ENCODE measurements at regions not wholly inside any gene's neighbourhood (a gene's known extent, or its start where the extent isn't known, plus 50 kb on each side); places are given as distances from the start of the nearest gene placed in this dataset.

DNA sequence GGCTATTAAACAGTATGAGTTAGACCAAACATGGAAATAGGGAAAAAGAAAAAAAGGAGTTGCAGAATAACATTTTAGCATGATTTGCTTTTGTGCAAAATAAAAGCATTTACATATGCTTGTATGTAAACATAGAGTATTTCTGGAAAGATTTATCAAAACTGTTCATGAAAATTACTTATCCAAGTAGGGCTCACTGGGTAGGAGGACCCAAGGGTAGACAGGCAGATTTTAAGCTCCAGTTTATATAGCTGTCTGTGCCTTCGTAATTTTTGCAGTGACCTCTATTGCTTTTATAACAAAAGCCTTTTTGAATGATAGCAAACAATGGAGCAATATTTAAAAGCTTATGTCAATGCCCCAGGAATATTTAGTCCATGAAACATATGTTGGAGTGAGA lies 228.8 kb upstream of the IRF2BP2 start:
- ATAC-seq, result no peak
- no peak for TF ChIP-seq NR3C1 (CRISPR knock-in tag; IDR thresholded peaks at IDR 0.05)
- TF ChIP-seq, protein P1, sequence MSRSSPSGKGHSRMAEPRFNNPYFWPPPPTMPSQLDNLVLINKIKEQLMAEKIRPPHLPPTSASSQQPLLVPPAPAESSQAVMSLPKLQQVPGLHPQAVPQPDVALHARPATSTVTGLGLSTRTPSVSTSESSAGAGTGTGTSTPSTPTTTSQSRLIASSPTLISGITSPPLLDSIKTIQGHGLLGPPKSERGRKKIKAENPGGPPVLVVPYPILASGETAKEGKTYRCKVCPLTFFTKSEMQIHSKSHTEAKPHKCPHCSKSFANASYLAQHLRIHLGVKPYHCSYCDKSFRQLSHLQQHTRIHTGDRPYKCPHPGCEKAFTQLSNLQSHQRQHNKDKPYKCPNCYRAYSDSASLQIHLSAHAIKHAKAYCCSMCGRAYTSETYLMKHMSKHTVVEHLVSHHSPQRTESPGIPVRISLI (CRISPR knock-in tag; IDR thresholded peaks at IDR 0.05; ENCODE audit: borderline replicate concordance), result no peak
- TF ChIP-seq, protein P2, sequence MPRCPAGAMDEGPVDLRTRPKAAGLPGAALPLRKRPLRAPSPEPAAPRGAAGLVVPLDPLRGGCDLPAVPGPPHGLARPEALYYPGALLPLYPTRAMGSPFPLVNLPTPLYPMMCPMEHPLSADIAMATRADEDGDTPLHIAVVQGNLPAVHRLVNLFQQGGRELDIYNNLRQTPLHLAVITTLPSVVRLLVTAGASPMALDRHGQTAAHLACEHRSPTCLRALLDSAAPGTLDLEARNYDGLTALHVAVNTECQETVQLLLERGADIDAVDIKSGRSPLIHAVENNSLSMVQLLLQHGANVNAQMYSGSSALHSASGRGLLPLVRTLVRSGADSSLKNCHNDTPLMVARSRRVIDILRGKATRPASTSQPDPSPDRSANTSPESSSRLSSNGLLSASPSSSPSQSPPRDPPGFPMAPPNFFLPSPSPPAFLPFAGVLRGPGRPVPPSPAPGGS (CRISPR knock-in tag; IDR thresholded peaks at IDR 0.05), result no peak
- no peak for TF ChIP-seq HES4 (CRISPR knock-in tag; IDR thresholded peaks at IDR 0.05; ENCODE audit: borderline replicate concordance)
- no peak for TF ChIP-seq SAFB2 (CRISPR knock-in tag; IDR thresholded peaks at IDR 0.05; ENCODE audit: borderline replicate concordance, low read depth)
- no peak for TF ChIP-seq FOXM1 (CRISPR knock-in tag; IDR thresholded peaks at IDR 0.05)
- TF ChIP-seq, protein P3, sequence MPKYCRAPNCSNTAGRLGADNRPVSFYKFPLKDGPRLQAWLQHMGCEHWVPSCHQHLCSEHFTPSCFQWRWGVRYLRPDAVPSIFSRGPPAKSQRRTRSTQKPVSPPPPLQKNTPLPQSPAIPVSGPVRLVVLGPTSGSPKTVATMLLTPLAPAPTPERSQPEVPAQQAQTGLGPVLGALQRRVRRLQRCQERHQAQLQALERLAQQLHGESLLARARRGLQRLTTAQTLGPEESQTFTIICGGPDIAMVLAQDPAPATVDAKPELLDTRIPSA (CRISPR knock-in tag; IDR thresholded peaks at IDR 0.05; ENCODE audit: borderline replicate concordance), result no peak
- TF ChIP-seq, protein P4, sequence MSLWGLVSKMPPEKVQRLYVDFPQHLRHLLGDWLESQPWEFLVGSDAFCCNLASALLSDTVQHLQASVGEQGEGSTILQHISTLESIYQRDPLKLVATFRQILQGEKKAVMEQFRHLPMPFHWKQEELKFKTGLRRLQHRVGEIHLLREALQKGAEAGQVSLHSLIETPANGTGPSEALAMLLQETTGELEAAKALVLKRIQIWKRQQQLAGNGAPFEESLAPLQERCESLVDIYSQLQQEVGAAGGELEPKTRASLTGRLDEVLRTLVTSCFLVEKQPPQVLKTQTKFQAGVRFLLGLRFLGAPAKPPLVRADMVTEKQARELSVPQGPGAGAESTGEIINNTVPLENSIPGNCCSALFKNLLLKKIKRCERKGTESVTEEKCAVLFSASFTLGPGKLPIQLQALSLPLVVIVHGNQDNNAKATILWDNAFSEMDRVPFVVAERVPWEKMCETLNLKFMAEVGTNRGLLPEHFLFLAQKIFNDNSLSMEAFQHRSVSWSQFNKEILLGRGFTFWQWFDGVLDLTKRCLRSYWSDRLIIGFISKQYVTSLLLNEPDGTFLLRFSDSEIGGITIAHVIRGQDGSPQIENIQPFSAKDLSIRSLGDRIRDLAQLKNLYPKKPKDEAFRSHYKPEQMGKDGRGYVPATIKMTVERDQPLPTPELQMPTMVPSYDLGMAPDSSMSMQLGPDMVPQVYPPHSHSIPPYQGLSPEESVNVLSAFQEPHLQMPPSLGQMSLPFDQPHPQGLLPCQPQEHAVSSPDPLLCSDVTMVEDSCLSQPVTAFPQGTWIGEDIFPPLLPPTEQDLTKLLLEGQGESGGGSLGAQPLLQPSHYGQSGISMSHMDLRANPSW (CRISPR knock-in tag; IDR thresholded peaks at IDR 0.05; ENCODE audit: borderline replicate concordance), result no peak
- Histone ChIP-seq H3K27ac (ENCODE audit: extremely low read length, insufficient read depth, low read length) (no peak overlapping the region), H2AFZ (ENCODE audit: low read length) (no peak overlapping the region), H4K20me1 (ENCODE audit: insufficient read depth, low read length) (no peaks in the 10 kb centered on the region), H3K79me2 (ENCODE audit: insufficient read depth, low read length) (no peaks in the 10 kb centered on the region), H3K4me3 (replicated peaks in 1 of 3; ENCODE audit: insufficient read depth in 1 of 3, low read depth in 2 of 3, low read length in 3 of 3) (no peak overlapping the region), H3K4me2 (ENCODE audit: low read depth, low read length) (no peak overlapping the region), H3K27me3 (ENCODE audit: control insufficient read depth in 1 of 2, insufficient read depth in 2 of 2, low read length in 2 of 2) (no peaks in the 10 kb centered on the region), H3K4me1 (ENCODE audit: insufficient read depth, low read length) (peaks cover 48% of the 10 kb centered on the region), H3K9me3 (ENCODE audit: low read length) (no peaks in the 10 kb centered on the region), H3K36me3 (replicated peaks in 1 of 2; ENCODE audit: control insufficient read depth in 1 of 2, insufficient read depth in 2 of 2, low read length in 2 of 2) (no peaks in the 10 kb centered on the region), H3K9ac (ENCODE audit: insufficient read depth, low read depth, low read length) (no peak overlapping the region)
- DNase-seq (ENCODE audit: low spot score), result no peak
- FAIRE-seq, result no peak
- CTCF ChIA-PET (ENCODE audit: low intra/inter-chr PET ratio, low total read pairs), result no interaction called here
- in situ Hi-C loops (cut with HindIII; ENCODE audit: extremely low pct_ligation_motif_present, low pct_unique_long_range_greater_than_20kb) (no loop called here), intact Hi-C loops (cut with micrococcal nuclease; ENCODE audit: unreplicated experiment) (no loop called here)
- WGBS (ENCODE audit: low lambda C conversion rate), result 88% methylated on average over 1 of the region's 1 CpG
- BruUV-seq (replicated peaks), result no TSS peak
- POLR2A ChIA-PET, result interaction anchor here (1.4 kb wide), 1 partner anchor 115 kb away, joined by 3 read pairs; no protein-coding TSS in a partner anchor
